ENCODE measurements at regions not wholly inside any gene's neighbourhood (a gene's known extent, or its start where the extent isn't known, plus 50 kb on each side); places are given as distances from the start of the nearest gene placed in this dataset.
"Not testable (repeated sequence)": the region's sequence is repeated elsewhere in the genome, so short reads cannot be mapped to it uniquely, and the experiment has no call there.

GRCh38 chr12:113537751-113538087 lies 66.0 kb upstream of the LHX5 start:
- no peak for TF ChIP-seq CTCF (IDR thresholded peaks at IDR 0.05; ENCODE audit: low read depth, low read length, missing control alignments)
- no peak overlapping the region for H3K4me3 ChIP-seq (replicated peaks; ENCODE audit: low read depth, low read length)
- peak; percentile 1 for DNase-seq (ENCODE audit: extremely low read depth, low read depth)

- DNase-seq (ENCODE audit: extremely low read depth, low read depth), result no peak
- H3K4me3 ChIP-seq (replicated peaks; ENCODE audit: low read depth, low read length), result no peak overlapping the region
These were observed 65.5 kb upstream of the LHX5 start for GRCh38 chr12:113537046-113537750.

GRCh38 chr12:113535100-113535499 lies 63.4 kb upstream of the LHX5 start:
- H3K4me3 ChIP-seq (replicated peaks; ENCODE audit: low read depth, low read length), result no peak overlapping the region
- no peak for TF ChIP-seq CTCF (IDR thresholded peaks at IDR 0.05; ENCODE audit: low read depth, low read length, missing control alignments)
- no peak for DNase-seq (ENCODE audit: extremely low read depth, low read depth)

More at GRCh38 chr12:113537046-113537750, 65.5 kb upstream of the LHX5 start:
- no peak for TF ChIP-seq CTCF (IDR thresholded peaks at IDR 0.05; ENCODE audit: low read depth, low read length, missing control alignments)

GRCh38 chr12:113534555-113534954 lies 62.9 kb upstream of the LHX5 start:
- no peak for DNase-seq (ENCODE audit: extremely low read depth, low read depth)
- no peak for TF ChIP-seq CTCF (IDR thresholded peaks at IDR 0.05; ENCODE audit: low read depth, low read length, missing control alignments)
- H3K4me3 ChIP-seq (replicated peaks; ENCODE audit: low read depth, low read length), result no peak overlapping the region

GRCh38 chr12:113533842-113534375 lies 62.2 kb upstream of the LHX5 start:
- no peak overlapping the region for H3K4me3 ChIP-seq (replicated peaks; ENCODE audit: low read depth, low read length)
- no peak for TF ChIP-seq CTCF (IDR thresholded peaks at IDR 0.05; ENCODE audit: low read depth, low read length, missing control alignments)
- DNase-seq (ENCODE audit: extremely low read depth, low read depth), result no peak

GRCh38 chr12:113532292-113532691 lies 60.6 kb upstream of the LHX5 start:
- no peak for DNase-seq (ENCODE audit: extremely low read depth, low read depth)
- H3K4me3 ChIP-seq (replicated peaks; ENCODE audit: low read depth, low read length), result no peak overlapping the region
- TF ChIP-seq CTCF (IDR thresholded peaks at IDR 0.05; ENCODE audit: low read depth, low read length, missing control alignments), result no peak

GRCh38 chr12:113531073-113531472 lies 59.4 kb upstream of the LHX5 start:
- not testable (repeated sequence) for DNase-seq (ENCODE audit: extremely low read depth, low read depth); H3K4me3 ChIP-seq (replicated peaks; ENCODE audit: low read depth, low read length)
